Effector memory CD4-positive, alpha-beta T cell (primary cell): ENCODE measurements at regions not wholly inside any gene's neighbourhood (a gene's known extent, or its start where the extent isn't known, plus 50 kb on each side); places are given as distances from the start of the nearest gene placed in this dataset.

Experiments used
- DNase-seq, 3 donors: peaks; one replicate each; pipeline ENCODE4 v3.0.0-alpha.2; 2020
- H3K27ac ChIP-seq: 2 replicates; pipeline ENCODE4 v1.7.0; 2013; ENCODE audit warnings: mild to moderate bottlenecking, low read length, moderate library complexity; ENCODE audit not compliant: insufficient read depth, poor library complexity, severe bottlenecking
- H3K27me3 ChIP-seq: replicated peaks from 2 replicates; pipeline ENCODE4 v1.7.0; 2013; ENCODE audit warnings: mild to moderate bottlenecking, low read length; ENCODE audit not compliant: insufficient read depth, control insufficient read depth, poor library complexity, severe bottlenecking
- H3K36me3 ChIP-seq: 2 replicates; pipeline ENCODE4 v1.7.0; 2013; ENCODE audit warnings: mild to moderate bottlenecking, low read length, moderate library complexity; ENCODE audit not compliant: control insufficient read depth, insufficient read depth
- H3K4me1 ChIP-seq: 2 replicates; pipeline ENCODE4 v1.7.0; 2013; ENCODE audit warnings: low read length, mild to moderate bottlenecking; ENCODE audit not compliant: control insufficient read depth, insufficient read depth, poor library complexity, severe bottlenecking
- H3K4me3 ChIP-seq: 2 replicates; pipeline ENCODE4 v1.7.0; 2013; ENCODE audit warnings: low read length, low read depth, mild to moderate bottlenecking; ENCODE audit not compliant: insufficient read depth, poor library complexity, severe bottlenecking
- H3K9me3 ChIP-seq: 2 replicates; pipeline ENCODE4 v1.7.0; 2013; ENCODE audit warnings: mild to moderate bottlenecking, low read length, moderate library complexity; ENCODE audit not compliant: control insufficient read depth

- H3K9me3 ChIP-seq, result no peaks in the 10 kb centered on the region
- H3K27me3 ChIP-seq, result no peaks in the 10 kb centered on the region
- no peak overlapping the region for H3K27ac ChIP-seq
- no peaks in the 10 kb centered on the region for H3K36me3 ChIP-seq
- DNase-seq, result no peak
- no peak overlapping the region for H3K4me3 ChIP-seq
- no peaks in the 10 kb centered on the region for H3K4me1 ChIP-seq
Observed at GRCh38 chr1:5198328-5198727, 543.9 kb downstream of the AJAP1 start.

- Histone ChIP-seq H3K9me3 (no peaks in the 10 kb centered on the region), H3K27me3 (no peaks in the 10 kb centered on the region), H3K4me1 (no peaks in the 10 kb centered on the region), H3K36me3 (no peaks in the 10 kb centered on the region), H3K4me3 (no peak overlapping the region), H3K27ac (no peak overlapping the region)
- no peak for DNase-seq
Observed at GRCh38 chr1:5191470-5191869, 537.1 kb downstream of the AJAP1 start.

GRCh38 chr1:5189384-5189783, 535.0 kb downstream of the AJAP1 start:
- DNase-seq, result no peak
- Histone ChIP-seq H3K27me3 (no peaks in the 10 kb centered on the region), H3K27ac (no peak overlapping the region), H3K4me1 (no peaks in the 10 kb centered on the region), H3K4me3 (no peak overlapping the region), H3K9me3 (no peaks in the 10 kb centered on the region), H3K36me3 (no peaks in the 10 kb centered on the region)

GRCh38 chr1:5165762-5166161, 511.4 kb downstream of the AJAP1 start:
- Histone ChIP-seq H3K36me3 (no peaks in the 10 kb centered on the region), H3K27me3 (no peaks in the 10 kb centered on the region), H3K27ac (no peak overlapping the region), H3K4me1 (no peaks in the 10 kb centered on the region), H3K9me3 (no peaks in the 10 kb centered on the region), H3K4me3 (no peak overlapping the region)
- no peak for DNase-seq

GRCh38 chr1:5164158-5164557, 509.7 kb downstream of the AJAP1 start:
- no peaks in the 10 kb centered on the region for H3K4me1 ChIP-seq
- no peaks in the 10 kb centered on the region for H3K36me3 ChIP-seq
- no peaks in the 10 kb centered on the region for H3K27me3 ChIP-seq
- H3K27ac ChIP-seq, result no peak overlapping the region
- no peaks in the 10 kb centered on the region for H3K9me3 ChIP-seq
- H3K4me3 ChIP-seq, result no peak overlapping the region
- DNase-seq, result no peak

GRCh38 chr1:5161372-5161771, 507.0 kb downstream of the AJAP1 start:
- H3K36me3 ChIP-seq, result no peaks in the 10 kb centered on the region
- no peaks in the 10 kb centered on the region for H3K4me1 ChIP-seq
- no peak overlapping the region for H3K4me3 ChIP-seq
- no peak for DNase-seq
- H3K27me3 ChIP-seq, result no peaks in the 10 kb centered on the region
- no peaks in the 10 kb centered on the region for H3K9me3 ChIP-seq
- H3K27ac ChIP-seq, result no peak overlapping the region

- Histone ChIP-seq H3K27me3 (no peaks in the 10 kb centered on the region), H3K4me1 (no peaks in the 10 kb centered on the region), H3K4me3 (no peak overlapping the region), H3K36me3 (no peaks in the 10 kb centered on the region), H3K9me3 (no peaks in the 10 kb centered on the region), H3K27ac (no peak overlapping the region)
- no peak for DNase-seq
Observed at GRCh38 chr1:5157175-5157574, 502.8 kb downstream of the AJAP1 start.

GRCh38 chr1:5156416-5157120, 502.2 kb downstream of the AJAP1 start:
- no peaks in the 10 kb centered on the region for H3K4me1 ChIP-seq
- H3K27me3 ChIP-seq, result no peaks in the 10 kb centered on the region
- H3K27ac ChIP-seq, result no peak overlapping the region
- no peak for DNase-seq
- no peaks in the 10 kb centered on the region for H3K9me3 ChIP-seq
- H3K4me3 ChIP-seq, result no peak overlapping the region
- H3K36me3 ChIP-seq, result no peaks in the 10 kb centered on the region

- Histone ChIP-seq H3K27ac (no peak overlapping the region), H3K9me3 (no peaks in the 10 kb centered on the region), H3K36me3 (no peaks in the 10 kb centered on the region), H3K4me1 (no peaks in the 10 kb centered on the region), H3K4me3 (no peak overlapping the region), H3K27me3 (no peaks in the 10 kb centered on the region)
- DNase-seq, result no peak
Observed at GRCh38 chr1:5151511-5151910, 497.1 kb downstream of the AJAP1 start.

GRCh38 chr1:5150191-5150590, 495.8 kb downstream of the AJAP1 start:
- H3K36me3 ChIP-seq, result no peaks in the 10 kb centered on the region
- no peak overlapping the region for H3K27ac ChIP-seq
- H3K9me3 ChIP-seq, result no peaks in the 10 kb centered on the region
- DNase-seq, result no peak
- H3K4me1 ChIP-seq, result no peaks in the 10 kb centered on the region
- no peak overlapping the region for H3K4me3 ChIP-seq
- H3K27me3 ChIP-seq, result no peaks in the 10 kb centered on the region
